ENCODE measurements at regions not wholly inside any gene's neighbourhood (a gene's known extent, or its start where the extent isn't known, plus 50 kb on each side); places are given as distances from the start of the nearest gene placed in this dataset.

- no peaks in the 10 kb centered on the region for H3K36me3 ChIP-seq (ENCODE audit: low read depth, missing control alignments)
- 23 to 26% methylated on average over 13 of the region's 13 CpGs for WGBS, 2 donors
- H3K9me3 ChIP-seq: no peaks in the 10 kb centered on the region
- no peaks in the 10 kb centered on the region for H3K4me1 ChIP-seq
- no peak for TF ChIP-seq CTCF (IDR thresholded peaks at IDR 0.05)
- TF ChIP-seq POLR2A (IDR thresholded peaks at IDR 0.05): no peak
- H3K27ac ChIP-seq: no peak overlapping the region
- peak overlapping the region in 1 of 2 donors; percentile 8 for H3K4me3 ChIP-seq
- DNase-seq: no peak
- H3K27me3 ChIP-seq: no peaks in the 10 kb centered on the region
- intact Hi-C loops (cut with DNase I; ENCODE audit: low total_unique reads): no loop called here
Observed at GRCh38 chr16:60739737-60740683, 1296.2 kb downstream of the CDH8 start.

GRCh38 chr16:60731329-60732050, 1304.7 kb downstream of the CDH8 start:
- 60% methylated on average over 5 of the region's 5 CpGs for WGBS, 2 donors
- intact Hi-C loops (cut with DNase I; ENCODE audit: low total_unique reads): no loop called here
- TF ChIP-seq POLR2A (IDR thresholded peaks at IDR 0.05): no peak
- no peak for TF ChIP-seq CTCF (IDR thresholded peaks at IDR 0.05)

GRCh38 chr16:60729051-60729450, 1307.2 kb downstream of the CDH8 start:
- TF ChIP-seq POLR2A (IDR thresholded peaks at IDR 0.05) (no peak), CTCF (IDR thresholded peaks at IDR 0.05) (no peak)
- intact Hi-C loops (cut with DNase I; ENCODE audit: low total_unique reads): no loop called here

More at GRCh38 chr16:60731329-60732050, 1304.7 kb downstream of the CDH8 start:
- H3K9me3 ChIP-seq: no peaks in the 10 kb centered on the region
- H3K27me3 ChIP-seq: no peaks in the 10 kb centered on the region
- H3K4me1 ChIP-seq: no peaks in the 10 kb centered on the region
- no peak for DNase-seq
- H3K4me3 ChIP-seq: no peak overlapping the region
- no peak overlapping the region for H3K27ac ChIP-seq
- no peaks in the 10 kb centered on the region for H3K36me3 ChIP-seq (ENCODE audit: low read depth, missing control alignments)

GRCh38 chr16:60727851-60728250, 1308.4 kb downstream of the CDH8 start:
- Histone ChIP-seq H3K4me3 (no peak overlapping the region), H3K27me3 (no peaks in the 10 kb centered on the region), H3K9me3 (no peaks in the 10 kb centered on the region), H3K27ac (no peak overlapping the region), H3K4me1 (no peaks in the 10 kb centered on the region), H3K36me3 (ENCODE audit: low read depth, missing control alignments) (no peaks in the 10 kb centered on the region)
- DNase-seq: no peak
- intact Hi-C loops (cut with DNase I; ENCODE audit: low total_unique reads): no loop called here
- TF ChIP-seq CTCF (IDR thresholded peaks at IDR 0.05) (no peak), POLR2A (IDR thresholded peaks at IDR 0.05) (no peak)
- 70 to 71% methylated on average over 5 of the region's 5 CpGs for WGBS, 2 donors

More at GRCh38 chr16:60729051-60729450, 1307.2 kb downstream of the CDH8 start:
- Histone ChIP-seq H3K9me3 (no peaks in the 10 kb centered on the region), H3K4me3 (no peak overlapping the region), H3K27ac (no peak overlapping the region), H3K36me3 (ENCODE audit: low read depth, missing control alignments) (no peaks in the 10 kb centered on the region), H3K4me1 (no peaks in the 10 kb centered on the region), H3K27me3 (no peaks in the 10 kb centered on the region)
- no peak for DNase-seq

Data from testis (tissue), 2 donors.